ENCODE measurements at regions not wholly inside any gene's neighbourhood (a gene's known extent, or its start where the extent isn't known, plus 50 kb on each side); places are given as distances from the start of the nearest gene placed in this dataset.

- H3K9me3 ChIP-seq (replicated peaks; ENCODE audit: insufficient read depth, low read length), result no peaks in the 10 kb centered on the region
- H3K4me1 ChIP-seq (ENCODE audit: low read length), result no peaks in the 10 kb centered on the region
- no peak overlapping the region for H3K4me3 ChIP-seq (ENCODE audit: low read length)
- no peak overlapping the region for H3K27ac ChIP-seq (ENCODE audit: low read length)
- no peak overlapping the region for H2AFZ ChIP-seq (ENCODE audit: low read length)
- H3K79me2 ChIP-seq (ENCODE audit: low read length), result no peaks in the 10 kb centered on the region
- no peaks in the 10 kb centered on the region for H4K20me1 ChIP-seq (ENCODE audit: insufficient read depth, low read length)
- no peaks in the 10 kb centered on the region for H3K9me2 ChIP-seq (replicated peaks; ENCODE audit: insufficient read depth, low read length)
- no peaks in the 10 kb centered on the region for H3K36me3 ChIP-seq (replicated peaks; ENCODE audit: insufficient read depth, low read length)
- DNase-seq, result no peak
- H3K9ac ChIP-seq (ENCODE audit: low read length), result no peak overlapping the region
- TF ChIP-seq EZH2phosphoT487 (IDR thresholded peaks at IDR 0.05; ENCODE audit: low read length), result no peak
- TF ChIP-seq EZH2 (optimal IDR thresholded peaks at IDR 0.05; ENCODE audit: low read depth, low read length), result no peak
- TF ChIP-seq CTCF (IDR thresholded peaks at IDR 0.05; ENCODE audit: low read length), result no peak
- H3F3A ChIP-seq (ENCODE audit: insufficient read depth, low read length), result no peaks in the 10 kb centered on the region
- no peaks in the 10 kb centered on the region for H3K27me3 ChIP-seq (replicated peaks; ENCODE audit: insufficient read depth, low read length)
- no peak overlapping the region for H3K4me2 ChIP-seq (ENCODE audit: low read depth, low read length)
These were observed 298.8 kb upstream of the RASGRP1 start for GRCh38 chr15:38863381-38863780.

- Histone ChIP-seq H3K27ac (ENCODE audit: low read length) (no peak overlapping the region), H3K36me3 (replicated peaks; ENCODE audit: insufficient read depth, low read length) (no peaks in the 10 kb centered on the region), H3F3A (ENCODE audit: insufficient read depth, low read length) (no peaks in the 10 kb centered on the region), H3K9ac (ENCODE audit: low read length) (no peak overlapping the region), H3K79me2 (ENCODE audit: low read length) (no peaks in the 10 kb centered on the region), H3K9me3 (replicated peaks; ENCODE audit: insufficient read depth, low read length) (no peaks in the 10 kb centered on the region), H2AFZ (ENCODE audit: low read length) (no peak overlapping the region), H3K9me2 (replicated peaks; ENCODE audit: insufficient read depth, low read length) (no peaks in the 10 kb centered on the region), H3K27me3 (replicated peaks; ENCODE audit: insufficient read depth, low read length) (no peaks in the 10 kb centered on the region), H3K4me3 (ENCODE audit: low read length) (no peak overlapping the region), H3K4me2 (ENCODE audit: low read depth, low read length) (no peak overlapping the region), H4K20me1 (ENCODE audit: insufficient read depth, low read length) (no peaks in the 10 kb centered on the region), H3K4me1 (ENCODE audit: low read length) (no peaks in the 10 kb centered on the region)
- TF ChIP-seq EZH2phosphoT487 (IDR thresholded peaks at IDR 0.05; ENCODE audit: low read length) (no peak), EZH2 (optimal IDR thresholded peaks at IDR 0.05; ENCODE audit: low read depth, low read length) (no peak), CTCF (IDR thresholded peaks at IDR 0.05; ENCODE audit: low read length) (no peak)
- DNase-seq, result no peak
These were observed 299.5 kb upstream of the RASGRP1 start for GRCh38 chr15:38864122-38864521.

GRCh38 chr15:38864827-38865581 is 300.4 kb upstream of the RASGRP1 start:
- H3K27ac ChIP-seq (ENCODE audit: low read length), result no peak overlapping the region
- H3K4me3 ChIP-seq (ENCODE audit: low read length), result no peak overlapping the region
- H3K9ac ChIP-seq (ENCODE audit: low read length), result no peak overlapping the region
- no peak overlapping the region for H2AFZ ChIP-seq (ENCODE audit: low read length)
- no peaks in the 10 kb centered on the region for H3K9me3 ChIP-seq (replicated peaks; ENCODE audit: insufficient read depth, low read length)
- H3K36me3 ChIP-seq (replicated peaks; ENCODE audit: insufficient read depth, low read length), result no peaks in the 10 kb centered on the region
- no peaks in the 10 kb centered on the region for H3K27me3 ChIP-seq (replicated peaks; ENCODE audit: insufficient read depth, low read length)
- no peaks in the 10 kb centered on the region for H3K9me2 ChIP-seq (replicated peaks; ENCODE audit: insufficient read depth, low read length)
- TF ChIP-seq EZH2 (optimal IDR thresholded peaks at IDR 0.05; ENCODE audit: low read depth, low read length) (no peak), CTCF (IDR thresholded peaks at IDR 0.05; ENCODE audit: low read length) (no peak), EZH2phosphoT487 (IDR thresholded peaks at IDR 0.05; ENCODE audit: low read length) (no peak)
- no peaks in the 10 kb centered on the region for H3K4me1 ChIP-seq (ENCODE audit: low read length)
- H3F3A ChIP-seq (ENCODE audit: insufficient read depth, low read length), result no peaks in the 10 kb centered on the region
- DNase-seq, result no peak
- no peaks in the 10 kb centered on the region for H4K20me1 ChIP-seq (ENCODE audit: insufficient read depth, low read length)
- H3K79me2 ChIP-seq (ENCODE audit: low read length), result no peaks in the 10 kb centered on the region
- H3K4me2 ChIP-seq (ENCODE audit: low read depth, low read length), result no peak overlapping the region

All from MM.1S (cell line).